Endothelial cell (in vitro differentiated cells): ENCODE measurements at regions not wholly inside any gene's neighbourhood (a gene's known extent, or its start where the extent isn't known, plus 50 kb on each side); places are given as distances from the start of the nearest gene placed in this dataset.

Source experiments
- DNase-seq: peaks from one replicate; pipeline ENCODE4 v3.0.0; 2021; ENCODE audit warnings: low spot score
- H3K27ac Mint-ChIP-seq: one replicate; pipeline ENCODE4 v1.8.0; 2021; ENCODE audit warnings: mixed read lengths, inconsistent platforms; ENCODE audit not compliant: unreplicated experiment
- H3K27me3 Mint-ChIP-seq: one replicate; pipeline ENCODE4 v1.8.0; 2021; ENCODE audit warnings: mild to moderate bottlenecking, moderate library complexity, mixed read lengths, inconsistent platforms; ENCODE audit not compliant: unreplicated experiment
- H3K36me3 Mint-ChIP-seq: one replicate; pipeline ENCODE4 v1.8.0; 2021; ENCODE audit warnings: mild to moderate bottlenecking, low read depth, mixed read lengths, inconsistent platforms; ENCODE audit not compliant: unreplicated experiment
- H3K4me1 Mint-ChIP-seq: one replicate; pipeline ENCODE4 v1.8.0; 2021; ENCODE audit warnings: mild to moderate bottlenecking, mixed read lengths, inconsistent platforms; ENCODE audit not compliant: unreplicated experiment
- H3K4me3 Mint-ChIP-seq: one replicate; pipeline ENCODE4 v1.8.0; 2021; ENCODE audit warnings: mild to moderate bottlenecking, mixed read lengths, inconsistent platforms; ENCODE audit not compliant: unreplicated experiment
- H3K9me3 Mint-ChIP-seq: one replicate; pipeline ENCODE4 v1.8.0; 2021; ENCODE audit warnings: mixed read lengths, inconsistent platforms; ENCODE audit not compliant: unreplicated experiment
- TF ChIP-seq, protein P1 (sequence below): fragments of 200-600 bp; sonication (generic); IDR thresholded peaks from one replicate; pipeline ENCODE4 v1.5.0; 2021; ENCODE audit warnings: antibody characterized with exemption; ENCODE audit not compliant: unreplicated experiment

DNA sequence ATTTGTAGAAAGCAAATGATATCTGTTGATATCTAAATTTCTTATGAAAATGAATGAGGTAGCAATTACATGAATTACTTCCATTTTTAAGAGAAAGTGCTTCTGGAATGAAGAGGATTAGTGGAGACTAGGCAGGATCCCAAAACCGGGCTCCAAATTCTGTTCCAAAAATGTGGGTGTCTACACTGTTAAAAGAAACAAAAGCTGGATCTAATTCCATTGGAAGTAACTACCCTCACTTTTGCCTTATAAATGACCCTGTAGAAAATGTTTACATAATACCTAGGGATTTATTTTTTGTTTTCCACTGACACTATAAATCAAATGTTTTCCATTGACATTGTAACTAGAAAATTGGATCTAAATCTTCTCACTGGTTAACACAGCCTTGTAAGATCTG, 454.9 kb upstream of the JARID2 start:
- no peak for DNase-seq
- no peak overlapping the region for H3K27ac Mint-ChIP-seq
- no peaks in the 10 kb centered on the region for H3K36me3 Mint-ChIP-seq
- peaks cover 5% of the 10 kb centered on the region for H3K27me3 Mint-ChIP-seq
- no peak overlapping the region for H3K4me3 Mint-ChIP-seq
- TF ChIP-seq, protein P1, sequence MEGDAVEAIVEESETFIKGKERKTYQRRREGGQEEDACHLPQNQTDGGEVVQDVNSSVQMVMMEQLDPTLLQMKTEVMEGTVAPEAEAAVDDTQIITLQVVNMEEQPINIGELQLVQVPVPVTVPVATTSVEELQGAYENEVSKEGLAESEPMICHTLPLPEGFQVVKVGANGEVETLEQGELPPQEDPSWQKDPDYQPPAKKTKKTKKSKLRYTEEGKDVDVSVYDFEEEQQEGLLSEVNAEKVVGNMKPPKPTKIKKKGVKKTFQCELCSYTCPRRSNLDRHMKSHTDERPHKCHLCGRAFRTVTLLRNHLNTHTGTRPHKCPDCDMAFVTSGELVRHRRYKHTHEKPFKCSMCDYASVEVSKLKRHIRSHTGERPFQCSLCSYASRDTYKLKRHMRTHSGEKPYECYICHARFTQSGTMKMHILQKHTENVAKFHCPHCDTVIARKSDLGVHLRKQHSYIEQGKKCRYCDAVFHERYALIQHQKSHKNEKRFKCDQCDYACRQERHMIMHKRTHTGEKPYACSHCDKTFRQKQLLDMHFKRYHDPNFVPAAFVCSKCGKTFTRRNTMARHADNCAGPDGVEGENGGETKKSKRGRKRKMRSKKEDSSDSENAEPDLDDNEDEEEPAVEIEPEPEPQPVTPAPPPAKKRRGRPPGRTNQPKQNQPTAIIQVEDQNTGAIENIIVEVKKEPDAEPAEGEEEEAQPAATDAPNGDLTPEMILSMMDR, result no peak
- H3K9me3 Mint-ChIP-seq, result no peaks in the 10 kb centered on the region
- peaks cover 9% of the 10 kb centered on the region for H3K4me1 Mint-ChIP-seq

DNA sequence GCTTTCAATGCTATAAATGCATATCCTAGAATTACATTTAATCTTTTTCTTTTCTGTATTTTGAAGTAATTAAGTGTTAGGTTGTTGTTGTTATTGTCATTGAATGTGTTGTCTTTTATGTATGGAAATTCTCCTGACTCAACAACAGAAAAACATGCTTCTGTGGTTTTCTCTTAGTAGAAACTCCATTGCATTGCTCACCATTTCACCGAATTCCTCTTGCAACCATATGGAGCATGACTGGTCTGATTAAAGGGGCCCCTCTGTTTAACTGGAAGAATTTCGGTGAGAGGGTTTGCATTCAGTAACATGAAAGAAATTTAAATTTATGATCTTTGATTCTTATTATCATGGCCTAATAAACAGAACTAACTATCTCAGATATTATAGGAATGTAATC, 454.3 kb upstream of the JARID2 start:
- H3K9me3 Mint-ChIP-seq, result no peaks in the 10 kb centered on the region
- no peaks in the 10 kb centered on the region for H3K36me3 Mint-ChIP-seq
- peaks cover 9% of the 10 kb centered on the region for H3K4me1 Mint-ChIP-seq

DNA sequence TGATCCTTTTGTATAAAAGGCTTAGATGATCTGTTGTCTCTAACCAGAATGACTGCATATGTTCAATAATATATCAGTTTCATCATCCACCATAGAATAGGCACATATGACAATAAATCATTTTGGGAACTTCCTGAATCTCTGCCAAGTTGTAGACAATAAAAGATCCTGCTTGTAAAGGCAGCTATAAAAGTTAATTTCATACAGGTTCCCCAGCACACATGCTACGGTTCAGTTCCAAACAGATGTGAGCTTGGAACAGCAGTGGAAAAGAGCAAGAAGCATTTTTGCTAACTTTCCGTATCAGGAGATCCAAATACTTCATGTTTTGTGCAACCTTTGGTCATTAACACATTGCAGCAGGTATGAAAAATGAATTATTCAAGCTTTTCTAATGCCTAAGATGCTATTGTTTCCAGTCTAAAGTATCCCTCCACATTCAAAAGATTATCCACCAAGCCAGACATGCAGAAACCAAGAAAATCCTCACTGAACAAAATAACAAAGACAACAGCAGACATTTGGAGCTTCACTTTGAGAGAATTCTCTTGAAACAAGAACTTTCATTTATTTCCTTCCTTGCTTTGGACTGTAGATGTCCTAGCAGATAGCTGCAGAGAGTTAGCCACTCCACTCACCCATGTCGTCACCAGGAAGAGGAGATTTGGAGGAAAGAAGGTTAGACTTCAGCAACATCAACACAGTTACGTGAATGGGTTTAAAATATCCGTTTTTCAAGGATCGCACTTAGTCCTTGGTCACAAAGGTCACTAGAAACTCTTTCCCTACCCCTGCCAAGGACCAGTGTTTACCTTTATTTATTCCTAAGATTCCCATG, 453.5 kb upstream of the JARID2 start:
- Mint-ChIP-seq H3K27ac (no peak overlapping the region), H3K36me3 (no peaks in the 10 kb centered on the region), H3K27me3 (peaks cover 5% of the 10 kb centered on the region), H3K9me3 (no peaks in the 10 kb centered on the region), H3K4me1 (peaks cover 9% of the 10 kb centered on the region), H3K4me3 (no peak overlapping the region)
- TF ChIP-seq, protein P1, result no peak
- no peak for DNase-seq

More for the DNA sequence above, 454.3 kb upstream of the JARID2 start:
- Mint-ChIP-seq H3K27ac (no peak overlapping the region), H3K4me3 (no peak overlapping the region), H3K27me3 (peaks cover 5% of the 10 kb centered on the region)
- TF ChIP-seq, protein P1, result no peak
- no peak for DNase-seq

DNA sequence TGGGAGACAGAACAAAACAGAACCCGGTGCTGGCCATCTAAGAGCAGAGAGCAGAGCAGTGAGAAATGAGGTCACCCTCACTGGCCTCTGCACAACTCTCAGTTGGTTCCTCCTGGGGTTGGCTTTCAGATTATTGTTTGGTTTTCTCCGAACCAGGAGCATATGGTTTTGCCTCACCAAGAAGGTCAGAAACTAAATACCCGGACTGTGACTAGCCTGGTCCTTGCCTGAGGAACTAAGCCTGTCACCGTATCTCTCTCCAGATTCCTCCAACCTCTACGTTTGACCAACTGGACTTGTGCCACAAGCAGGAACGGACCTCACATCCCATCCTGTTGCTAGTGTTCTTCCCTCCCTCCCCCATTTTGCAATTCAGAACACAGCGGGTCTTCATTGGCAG, 450.4 kb upstream of the JARID2 start:
- Mint-ChIP-seq H3K36me3 (no peaks in the 10 kb centered on the region), H3K4me1 (peaks cover 7% of the 10 kb centered on the region), H3K9me3 (peaks cover 5% of the 10 kb centered on the region), H3K27ac (no peak overlapping the region), H3K27me3 (peaks cover 5% of the 10 kb centered on the region), H3K4me3 (no peak overlapping the region)
- TF ChIP-seq, protein P1, result no peak
- no peak for DNase-seq

DNA sequence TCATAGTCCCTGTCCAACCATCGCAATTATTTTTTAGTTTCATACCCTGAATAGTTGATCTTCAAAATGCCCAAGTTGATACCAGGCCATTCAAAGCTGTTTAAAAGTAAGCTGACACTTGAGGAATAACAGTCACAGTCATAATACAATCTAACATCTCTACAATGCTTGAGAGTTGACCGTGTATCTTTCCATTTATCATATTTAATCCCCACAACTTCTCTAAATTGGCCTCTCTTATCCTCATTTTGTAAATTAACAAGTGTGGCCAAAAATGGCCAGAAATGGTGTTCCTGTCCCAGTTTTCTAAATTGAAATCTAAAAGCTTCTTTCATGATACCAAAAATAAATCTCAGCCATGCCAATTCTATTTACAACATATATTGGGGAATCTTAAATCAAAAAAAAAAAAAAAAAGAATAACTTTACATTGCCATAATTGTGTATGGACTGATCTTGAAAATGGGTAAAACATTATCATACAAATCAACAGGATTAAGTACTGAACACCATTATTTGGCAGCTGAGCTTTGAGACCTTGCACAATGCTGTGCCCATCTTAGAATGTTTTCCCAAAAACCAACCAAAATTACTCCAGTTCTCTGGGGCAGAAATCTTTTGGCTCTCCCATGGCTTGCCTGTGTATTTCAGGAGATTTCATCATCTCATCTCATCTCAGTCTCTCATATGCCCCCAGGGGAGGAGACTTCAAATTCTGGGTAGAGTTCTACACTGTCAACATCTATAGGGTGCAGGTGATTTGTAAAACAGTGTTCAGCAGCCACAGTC, 448.7 kb upstream of the JARID2 start:
- peaks cover 7% of the 10 kb centered on the region for H3K4me1 Mint-ChIP-seq

More for the DNA sequence above, 448.7 kb upstream of the JARID2 start:
- Mint-ChIP-seq H3K27ac (no peak overlapping the region), H3K4me3 (no peak overlapping the region), H3K9me3 (peaks cover 5% of the 10 kb centered on the region), H3K36me3 (no peaks in the 10 kb centered on the region), H3K27me3 (peaks cover 5% of the 10 kb centered on the region)
- TF ChIP-seq, protein P1, result no peak
- DNase-seq, result no peak
